H1 (cell line): ENCODE measurements at regions not wholly inside any gene's neighbourhood (a gene's known extent, or its start where the extent isn't known, plus 50 kb on each side); places are given as distances from the start of the nearest gene placed in this dataset.
A peak's percentile ranks its signal among the peaks of the same experiment; 100 is the strongest.

Experiments
- CTCF ChIA-PET: fragments of 300-600 bp; sonication (Branson Sonifier 250); formaldehyde crosslinking; loops from one replicate; lab custom pipeline; 2021; ENCODE audit not compliant: partially characterized antibody; lab: Charles Lee
- POLR2A ChIA-PET: fragments of 300-600 bp; sonication (Branson Sonifier 250); formaldehyde crosslinking; loops from one replicate; lab custom pipeline; 2021; ENCODE audit warnings: inconsistent platforms; ENCODE audit not compliant: partially characterized antibody; lab: Charles Lee
- DNase-seq, 2 experiments: peaks; one replicate each; pipeline versions ENCODE4 v3.0.0 to v3.0.0-alpha.2; 2010 to 2022; ENCODE audit warnings: low spot score in 2 of 2, low read depth in 1 of 2, mixed read lengths in 1 of 2
- FAIRE-seq: peaks from 2 replicates; lab custom pipeline; 2011; peaks lifted over from hg19 to GRCh38; lab: Jason Lieb, UNC
- H2AFZ ChIP-seq: 2 replicates; pipeline ENCODE4 v1.8.1; 2012; ENCODE audit warnings: low read length, inconsistent platforms
- H2AK5ac ChIP-seq: 2 replicates; pipeline ENCODE4 v1.6.1; 2013; ENCODE audit warnings: low read depth, low read length
- H2BK120ac ChIP-seq: replicated peaks from 2 replicates; pipeline ENCODE3; 2013; ENCODE audit warnings: low read depth, low read length, inconsistent platforms
- H2BK12ac ChIP-seq: 2 replicates; pipeline ENCODE4 v1.6.1; 2013; ENCODE audit warnings: low read depth, low read length
- H2BK15ac ChIP-seq: 2 replicates; pipeline ENCODE4 v1.6.1; 2013; ENCODE audit warnings: low read length
- H2BK20ac ChIP-seq: 2 replicates; pipeline ENCODE4 v1.6.1; 2013; ENCODE audit warnings: low read length
- H2BK5ac ChIP-seq: 2 replicates; pipeline ENCODE4 v1.6.1; 2013; ENCODE audit warnings: low read depth, low read length
- H3K14ac ChIP-seq: 2 replicates; pipeline ENCODE4 v1.6.1; 2013; ENCODE audit warnings: inconsistent platforms; ENCODE audit not compliant: insufficient read length
- H3K18ac ChIP-seq: 2 replicates; pipeline ENCODE4 v1.6.1; 2013; ENCODE audit warnings: low read length; ENCODE audit errors: extremely low read depth
- H3K23ac ChIP-seq: 2 replicates; pipeline ENCODE4 v1.6.1; 2013; ENCODE audit warnings: inconsistent platforms; ENCODE audit not compliant: insufficient read length
- H3K23me2 ChIP-seq: 2 replicates; pipeline ENCODE4 v1.6.1; 2013; ENCODE audit warnings: low read depth, low read length
- H3K27ac ChIP-seq: 2 replicates; pipeline ENCODE4 v1.6.1; 2011; ENCODE audit warnings: low read depth, low read length, inconsistent platforms
- H3K27me3 ChIP-seq, 4 experiments: replicated peaks in 1 of 4; 1 replicate in 1 of 4; 2 replicates in 3 of 4; pipeline versions ENCODE4 v1.6.1 to v1.8.1; 2011 to 2013; ENCODE audit warnings: low read length in 3 of 4, mild to moderate bottlenecking in 3 of 4, inconsistent platforms in 2 of 4, mixed read lengths in 2 of 4, moderate library complexity in 1 of 4; ENCODE audit not compliant: control insufficient read depth in 3 of 4, insufficient read depth in 3 of 4; ENCODE audit errors: extremely low read depth in 1 of 4
- H3K36me3 ChIP-seq, 4 experiments: 2 replicates each; pipeline versions ENCODE4 v1.6.1 to v1.8.1; 2011 to 2013; ENCODE audit warnings: mild to moderate bottlenecking in 4 of 4, low read length in 3 of 4, moderate library complexity in 2 of 4, control low read depth in 1 of 4, inconsistent platforms in 1 of 4; ENCODE audit not compliant: insufficient read depth in 4 of 4, control insufficient read depth in 2 of 4
- H3K4ac ChIP-seq: replicated peaks from 2 replicates; pipeline ENCODE3; 2013; ENCODE audit warnings: low read length, low read depth, mixed read lengths, inconsistent platforms; ENCODE audit not compliant: insufficient read length
- H3K4me1 ChIP-seq, 4 experiments: replicated peaks in 1 of 4; 1 replicate in 1 of 4; 2 replicates in 3 of 4; pipeline versions ENCODE4 v1.6.1 to v1.8.1; 2011 to 2013; ENCODE audit warnings: low read length in 3 of 4, inconsistent platforms in 2 of 4, mixed read lengths in 1 of 4; ENCODE audit not compliant: insufficient read depth in 4 of 4, control insufficient read depth in 3 of 4
- H3K4me2 ChIP-seq, 2 experiments: 2 replicates each; pipeline versions ENCODE4 v1.6.1 to v1.8.1; 2011 to 2013; ENCODE audit warnings: low read depth in 2 of 2, low read length in 2 of 2, control low read depth in 1 of 2, inconsistent platforms in 1 of 2, mild to moderate bottlenecking in 1 of 2; ENCODE audit not compliant: insufficient read depth in 1 of 2
- H3K4me3 ChIP-seq, 4 experiments: fragments of 200-600, 300-600 bp in 1 of 4; sonication (generic), shearing (Covaris generic), sonication (Bioruptor Twin) in 1 of 4; 2 replicates each; pipeline versions ENCODE4 v1.5.1 to v1.8.1; 2011 to 2016; ENCODE audit warnings: low read length in 4 of 4, low read depth in 3 of 4, control low read depth in 2 of 4, inconsistent platforms in 2 of 4, mild to moderate bottlenecking in 2 of 4, mixed read lengths in 1 of 4, moderate library complexity in 1 of 4; ENCODE audit not compliant: insufficient read depth in 2 of 4; ENCODE audit errors: extremely low read depth in 1 of 4
- H3K56ac ChIP-seq: replicated peaks from 2 replicates; pipeline ENCODE3; 2013; ENCODE audit warnings: low read depth, mild to moderate bottlenecking, mixed read lengths, low read length, inconsistent platforms; ENCODE audit not compliant: insufficient read length
- H3K79me1 ChIP-seq: 2 replicates; pipeline ENCODE4 v1.6.1; 2013; ENCODE audit warnings: low read depth, low read length, control low read depth
- H3K79me2 ChIP-seq, 2 experiments: 2 replicates each; pipeline versions ENCODE4 v1.6.1 to v1.8.1; 2012 to 2013; ENCODE audit warnings: low read length in 2 of 2, mild to moderate bottlenecking in 2 of 2, inconsistent platforms in 1 of 2; ENCODE audit not compliant: insufficient read depth in 2 of 2, control insufficient read depth in 1 of 2
- H3K9ac ChIP-seq, 4 experiments: replicated peaks in 1 of 4; 1 replicate in 1 of 4; 2 replicates in 3 of 4; pipeline versions ENCODE4 v1.6.1 to v1.8.1; 2011 to 2013; ENCODE audit warnings: low read depth in 3 of 4, low read length in 3 of 4, control low read depth in 2 of 4, mild to moderate bottlenecking in 2 of 4, moderate library complexity in 2 of 4, inconsistent platforms in 1 of 4; ENCODE audit errors: extremely low read depth in 1 of 4
- H3K9me3 ChIP-seq, 2 experiments: 2 replicates each; pipeline versions ENCODE4 v1.6.1 to v1.8.1; 2012 to 2013; ENCODE audit warnings: mild to moderate bottlenecking in 2 of 2, moderate library complexity in 2 of 2, control low read depth in 1 of 2, inconsistent platforms in 1 of 2, low read depth in 1 of 2, low read length in 1 of 2, mixed read lengths in 1 of 2; ENCODE audit not compliant: insufficient read depth in 2 of 2
- H4K20me1 ChIP-seq, 2 experiments: replicated peaks in 1 of 2; 2 replicates each; pipeline versions ENCODE3 to v1.8.1; 2011 to 2013; ENCODE audit warnings: inconsistent platforms in 2 of 2, low read length in 2 of 2, mild to moderate bottlenecking in 1 of 2; ENCODE audit not compliant: insufficient read depth in 2 of 2, control insufficient read depth in 1 of 2
- H4K5ac ChIP-seq: 2 replicates; pipeline ENCODE4 v1.6.1; 2013; ENCODE audit warnings: low read length, low read depth, mixed read lengths, inconsistent platforms; ENCODE audit not compliant: insufficient read length
- H4K8ac ChIP-seq: 2 replicates; pipeline ENCODE4 v1.8.0; 2013; ENCODE audit warnings: mild to moderate bottlenecking, moderate library complexity, low read length, inconsistent platforms; ENCODE audit not compliant: insufficient read depth; ENCODE audit errors: extremely low read depth
- H4K91ac ChIP-seq: replicated peaks from 2 replicates; pipeline ENCODE3; 2013; ENCODE audit warnings: low read length, mixed read lengths, inconsistent platforms; ENCODE audit not compliant: insufficient read length
- MAX ChIP-seq: IDR thresholded peaks from 2 replicates; pipeline ENCODE4 v1.6.1; 2012; ENCODE audit warnings: inconsistent platforms
- SIRT6 ChIP-seq: IDR thresholded peaks from one replicate; pipeline ENCODE4 v1.7.1; 2012; ENCODE audit warnings: low read length, inconsistent platforms
- SRF ChIP-seq: IDR thresholded peaks from 2 replicates; pipeline ENCODE4 v1.6.1; 2011; ENCODE audit warnings: mild to moderate bottlenecking, low read depth, low read length, moderate library complexity
- WGBS, 2 experiments: shearing (Covaris generic) in 1 of 2; methylation state at CpG; one replicate each; pipeline versions ENCODE4 v1.1.6 to v1.1.7; 2013 to 2015; ENCODE audit warnings: low lambda C conversion rate in 2 of 2, mixed read lengths in 2 of 2, inconsistent platforms in 1 of 2, low coverage in 1 of 2, missing lambda C conversion rate in 1 of 2; ENCODE audit not compliant: insufficient replicate concordance in 2 of 2, insufficient coverage in 1 of 2, insufficient read length in 1 of 2; ENCODE audit errors: extremely low coverage in 1 of 2, missing lambda C conversion rate in 1 of 2; 5-methylcytosine and 5-hydroxymethylcytosine counted together

GRCh38 chr6:6834356-6835222 is 246.1 kb downstream of the LY86 start:
- Histone ChIP-seq H3K56ac (no peak overlapping the region), H3K27ac (no peak overlapping the region), H4K20me1 (no peaks in the 10 kb centered on the region), H2BK5ac (no peak overlapping the region), H3K4me3 (no peak overlapping the region), H3K79me2 (no peaks in the 10 kb centered on the region), H3K79me1 (no peaks in the 10 kb centered on the region), H3K4me2 (no peak overlapping the region), H3K27me3 (no peaks in the 10 kb centered on the region), H3K9me3 (no peaks in the 10 kb centered on the region), H2BK120ac (no peak overlapping the region), H3K18ac (no peak overlapping the region), H2BK12ac (no peak overlapping the region), H2BK15ac (no peak overlapping the region), H3K36me3 (no peaks in the 10 kb centered on the region), H2AFZ (no peak overlapping the region), H3K9ac (no peak overlapping the region), H4K8ac (no peak overlapping the region), H3K23me2 (no peaks in the 10 kb centered on the region; the same call in 1 of the 2 replicates), H3K23ac (no peak overlapping the region), H3K4me1 (no peaks in the 10 kb centered on the region), H2AK5ac (no peak overlapping the region), H4K91ac (no peak overlapping the region), H3K4ac (no peak overlapping the region), H2BK20ac (no peak overlapping the region), H4K5ac (no peak overlapping the region), H3K14ac (no peak overlapping the region)
- CTCF ChIA-PET = interaction anchor here (0.8 to 2.1 kb wide), 3 partner anchors 23 to 110 kb away, joined by 3 to 6 read pairs (median 3); no protein-coding TSS in a partner anchor
- DNase-seq (no peak), FAIRE-seq (no peak)
- WGBS, 2 experiments = 94 to 96% methylated on average over 2 to 16 of the region's 16 CpGs
- POLR2A ChIA-PET = no interaction called here
- TF ChIP-seq MAX (0 out of 2 replicates have a peak, but pooled peaks have one; percentile 21), SRF (no peak), SIRT6 (no peak)
